Iris pigment epithelial cell (primary cell): ENCODE measurements at regions not wholly inside any gene's neighbourhood (a gene's known extent, or its start where the extent isn't known, plus 50 kb on each side); places are given as distances from the start of the nearest gene placed in this dataset.
"Not testable (repeated sequence)": the region's sequence is repeated elsewhere in the genome, so short reads cannot be mapped to it uniquely, and the experiment has no call there.

Experiments
- DNase-seq: peaks from one replicate; pipeline ENCODE4 v3.0.0-alpha.2; 2011; ENCODE audit warnings: low read depth

DNA sequence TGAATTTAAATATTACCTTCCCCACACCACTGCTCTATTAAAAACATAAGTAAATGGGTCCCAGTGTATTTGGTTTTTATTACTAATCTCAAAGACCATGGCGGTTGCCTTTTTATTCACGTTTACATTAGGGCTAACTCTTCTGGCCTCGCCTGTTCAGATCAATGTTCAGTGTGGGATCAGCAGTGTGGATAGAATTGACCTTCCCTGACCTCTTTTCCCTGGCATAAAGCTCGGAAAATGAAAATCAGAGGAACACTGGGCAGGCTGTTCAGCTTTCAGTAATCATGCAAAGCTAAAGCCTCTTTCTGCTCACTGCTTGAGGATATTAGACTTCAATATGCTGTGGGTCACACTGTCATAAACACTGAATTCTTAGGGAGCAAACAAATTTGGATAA is 422.6 kb upstream of the ONECUT1 start:
- no peak for DNase-seq

DNA sequence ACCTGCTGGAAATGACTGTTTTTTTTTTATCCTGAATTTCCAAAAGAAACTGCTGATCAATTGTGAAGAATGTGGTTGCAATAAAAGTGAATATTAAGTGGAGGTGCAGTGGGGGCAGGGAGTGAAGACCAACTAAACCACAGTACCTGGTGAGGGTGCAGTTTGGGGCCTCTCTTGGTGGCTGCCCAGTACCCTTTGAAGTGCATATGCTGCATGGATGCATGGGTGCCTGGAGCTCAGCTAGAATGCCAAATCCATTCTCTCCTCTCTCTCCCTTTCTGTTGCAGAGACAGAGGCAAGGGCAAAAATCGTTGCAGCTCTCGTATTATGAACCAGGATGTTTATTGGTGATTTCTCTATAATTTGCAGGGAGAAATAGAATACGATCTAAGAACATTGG is 420.5 kb upstream of the ONECUT1 start:
- DNase-seq: no peak

DNA sequence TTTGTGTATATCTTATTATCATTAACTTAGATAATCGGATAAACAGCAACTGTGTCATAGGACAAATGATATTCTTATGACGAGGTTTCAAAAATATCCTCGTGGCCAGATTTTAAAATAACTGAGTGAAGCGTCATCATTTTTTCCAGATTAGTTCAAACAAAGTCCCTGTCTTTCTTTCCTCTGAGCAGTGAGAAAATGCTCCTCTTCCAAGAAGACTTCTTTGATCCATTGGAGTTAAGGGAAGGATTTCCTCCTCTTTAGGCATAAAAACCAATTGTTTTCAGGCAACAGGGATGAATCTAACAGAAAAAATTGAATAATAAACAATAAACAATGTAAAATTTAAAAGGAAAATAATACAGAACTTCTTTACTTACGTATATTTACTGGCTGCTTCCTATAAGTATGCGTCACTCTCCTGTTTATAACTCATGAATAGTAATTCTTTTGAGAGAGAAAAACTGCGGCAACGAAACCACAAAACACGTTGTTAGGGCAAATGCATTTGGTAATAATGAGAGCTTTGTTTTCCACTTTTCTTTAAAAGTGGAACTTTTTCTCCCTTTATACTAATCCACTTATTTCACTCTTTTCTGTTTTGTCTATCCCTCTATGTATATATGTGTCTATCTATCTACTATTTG is 419.4 kb upstream of the ONECUT1 start:
- DNase-seq: no peak

DNA sequence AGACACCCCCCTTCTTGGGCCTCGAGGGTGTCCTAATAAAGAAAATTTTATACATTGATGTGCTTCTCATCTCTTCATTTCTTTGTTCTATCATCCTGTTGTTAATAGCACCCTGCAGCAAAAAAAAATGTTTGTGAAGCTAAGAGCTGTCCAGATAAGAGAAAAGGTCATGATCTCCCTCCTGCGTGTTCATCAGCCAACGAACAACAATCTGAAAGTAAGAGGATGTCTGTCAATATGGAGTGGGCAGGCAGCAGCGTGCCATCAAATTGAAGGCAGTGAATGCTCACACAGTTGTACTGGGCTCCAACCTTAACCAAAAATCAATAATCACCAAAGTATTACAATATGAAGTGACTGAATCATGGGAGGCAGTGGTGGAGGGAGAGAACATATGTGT is 418.6 kb upstream of the ONECUT1 start:
- DNase-seq: no peak

DNA sequence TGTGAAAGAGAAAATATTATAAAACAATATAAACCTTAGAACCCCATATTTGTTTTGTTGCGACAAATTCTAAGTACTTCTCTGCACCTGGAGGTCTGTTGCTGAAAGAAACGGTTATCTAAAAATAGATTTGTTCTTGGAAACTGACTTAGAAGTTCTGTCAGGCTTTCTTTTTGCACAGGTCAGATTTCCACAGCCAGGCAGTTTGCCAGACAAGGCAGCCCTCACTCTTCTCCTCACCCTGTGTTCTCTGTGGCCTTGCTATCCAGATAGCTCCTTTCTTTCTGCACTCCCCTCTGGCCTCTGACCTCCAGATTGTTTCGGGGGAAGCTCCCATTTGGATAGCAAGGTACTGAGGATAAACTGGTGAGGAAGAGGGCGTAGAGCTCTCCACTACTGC is 413.3 kb upstream of the ONECUT1 start:
- DNase-seq: no peak

DNA sequence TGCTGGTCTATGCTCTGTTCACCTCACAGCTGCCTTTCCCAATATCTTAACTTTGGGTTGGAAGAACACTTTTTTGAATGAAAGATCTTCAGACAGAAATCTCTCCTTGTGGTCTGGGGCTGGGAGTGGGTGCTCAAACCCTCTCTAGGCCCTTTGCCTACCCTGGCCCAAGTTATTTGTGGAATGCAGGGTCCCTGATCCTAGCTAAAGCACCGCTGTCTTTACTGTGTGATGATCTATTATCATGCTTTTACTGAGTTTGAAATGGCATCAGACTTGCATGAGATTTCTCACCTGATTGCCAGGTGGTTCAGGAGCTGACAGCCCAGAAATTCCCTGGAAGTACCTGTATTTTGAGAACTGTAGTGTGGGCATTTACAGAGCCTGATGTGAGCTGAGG is 412.7 kb upstream of the ONECUT1 start:
- DNase-seq: no peak

DNA sequence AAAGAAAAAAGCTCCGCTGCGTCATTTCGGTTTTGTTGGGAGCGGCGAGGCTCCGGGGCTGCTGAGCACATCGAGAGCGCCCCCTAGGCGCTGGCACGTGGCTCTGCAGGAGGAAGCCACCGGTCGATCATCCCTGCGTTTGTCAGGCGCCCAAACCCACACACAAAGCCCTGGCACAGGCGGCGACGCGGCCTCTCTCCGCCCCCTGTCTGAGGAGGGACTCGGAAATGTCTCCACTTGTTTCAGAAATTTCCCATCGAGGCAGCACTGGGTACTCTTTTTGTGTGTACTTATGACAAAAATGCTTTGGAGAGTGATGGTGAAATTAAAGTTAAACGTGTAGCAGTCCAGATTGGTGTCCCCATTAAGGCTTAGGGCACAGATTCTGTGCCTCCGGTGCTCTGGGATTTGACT is 407.3 kb upstream of the ONECUT1 start:
- DNase-seq: peak; percentile 27

DNA sequence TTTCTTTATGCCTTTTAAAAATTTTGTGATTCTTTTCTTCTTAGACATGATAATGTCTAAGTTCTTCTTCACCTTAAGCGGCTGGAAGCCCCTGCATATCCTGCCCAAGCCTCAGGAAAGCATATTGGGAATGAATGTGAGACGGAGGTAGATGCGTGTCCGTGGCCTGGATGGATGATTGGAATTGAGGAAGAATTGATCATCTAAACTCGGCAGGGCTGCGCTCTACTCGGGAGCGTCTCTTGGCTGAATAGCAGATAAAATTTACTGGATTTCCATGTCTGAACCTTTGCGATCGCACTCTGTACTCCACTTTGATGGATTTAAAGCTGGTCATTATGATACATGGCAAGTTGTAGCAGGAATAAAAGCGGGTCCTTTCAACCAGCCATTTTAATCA is 406.7 kb upstream of the ONECUT1 start:
- DNase-seq: no peak

DNA sequence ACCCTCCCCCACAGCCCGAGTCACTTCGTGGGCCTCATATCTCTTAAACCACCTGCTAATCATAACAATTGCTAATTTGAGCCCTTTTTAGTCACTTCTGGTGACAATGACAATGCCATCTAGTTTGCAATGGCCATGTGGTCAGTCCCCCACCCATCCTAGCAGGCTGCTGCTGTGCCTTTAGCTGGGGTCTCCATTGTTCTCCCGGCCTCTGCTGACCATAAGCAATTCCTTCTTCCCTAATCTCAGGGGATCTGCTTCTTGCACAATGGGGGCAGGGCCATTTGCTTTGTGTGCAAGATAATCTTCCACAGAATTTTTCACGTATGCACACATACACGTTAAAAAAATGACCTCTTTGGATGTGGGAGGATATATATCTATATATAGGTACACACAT is 406.1 kb upstream of the ONECUT1 start:
- DNase-seq: no peak

DNA sequence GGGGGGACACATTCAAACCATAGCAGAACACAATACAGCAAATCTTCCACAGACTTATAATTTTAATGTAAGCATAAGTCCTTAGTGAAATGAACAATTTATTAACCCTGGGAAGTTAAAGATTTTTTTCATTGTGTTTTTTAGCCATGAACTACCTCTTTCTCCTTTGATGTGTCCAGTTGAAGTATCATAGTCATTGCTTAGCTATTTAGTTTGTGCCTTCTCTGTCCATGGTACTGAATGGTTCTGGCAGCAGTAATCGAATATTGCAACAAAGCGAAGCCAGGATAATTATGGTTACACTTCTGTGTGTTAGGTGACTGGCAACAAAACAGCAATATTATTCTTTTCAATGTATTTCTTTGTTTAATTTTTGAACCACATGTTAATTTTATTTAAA is 403.0 kb upstream of the ONECUT1 start:
- peak; percentile 15 for DNase-seq

DNA sequence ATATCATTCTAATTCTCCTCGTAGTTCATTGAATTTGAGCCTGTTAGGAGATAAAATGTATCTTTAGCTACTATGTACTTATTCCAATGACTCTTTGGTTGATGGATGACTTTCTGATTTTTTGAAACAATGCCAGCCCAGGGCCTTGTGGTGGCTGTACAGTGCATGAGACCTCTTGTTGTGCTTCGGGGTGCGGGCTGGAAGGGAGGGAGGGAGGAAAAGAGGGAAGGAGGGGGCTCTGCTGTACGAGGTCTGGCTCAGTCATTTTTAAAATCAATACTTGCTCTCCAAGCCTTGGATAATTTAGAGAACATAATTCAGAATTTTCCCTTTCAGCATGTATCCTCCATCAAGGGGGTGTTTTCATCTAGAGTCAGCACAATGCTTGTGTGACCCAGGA is 399.7 kb upstream of the ONECUT1 start:
- DNase-seq: no peak

DNA sequence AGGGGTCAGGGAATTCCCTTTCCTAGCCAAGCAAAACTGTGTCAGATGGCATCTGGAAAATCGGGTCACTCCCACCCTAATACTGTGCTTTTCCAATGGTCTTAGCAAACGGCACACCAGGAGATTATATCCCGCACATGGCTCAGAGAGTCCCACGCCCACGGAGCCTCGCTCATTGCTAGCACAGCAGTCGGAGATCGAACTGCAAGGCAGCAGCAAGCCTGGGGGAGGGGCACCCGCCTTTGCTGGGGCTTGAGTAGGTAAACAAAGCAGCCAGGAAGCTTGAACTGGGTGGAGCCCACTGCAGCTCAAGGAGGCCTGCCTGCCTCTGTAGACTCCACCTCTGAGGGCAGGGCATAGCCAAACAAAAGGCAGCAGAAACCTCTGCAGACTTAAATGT is 393.3 kb upstream of the ONECUT1 start:
- DNase-seq: not testable (repeated sequence)

DNA sequence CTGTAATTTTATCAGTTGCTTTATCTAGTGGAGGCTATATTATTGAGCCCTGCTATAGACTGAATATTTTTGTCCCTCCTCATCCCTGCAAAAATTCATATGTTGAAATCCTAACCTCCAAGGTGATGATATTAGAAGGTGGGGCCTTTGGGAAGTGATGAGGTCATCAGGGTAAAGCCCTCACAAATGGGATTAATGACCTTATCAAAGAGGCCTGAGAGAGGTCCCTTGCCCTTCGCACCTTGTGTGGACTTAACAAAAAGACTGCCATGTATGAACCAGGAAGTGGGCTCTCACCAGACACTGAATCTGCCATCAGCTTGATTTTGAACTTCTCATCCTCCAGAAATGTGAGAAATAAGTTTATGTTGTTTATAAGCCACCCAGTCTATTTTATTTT is 381.4 kb upstream of the ONECUT1 start:
- no peak for DNase-seq

DNA sequence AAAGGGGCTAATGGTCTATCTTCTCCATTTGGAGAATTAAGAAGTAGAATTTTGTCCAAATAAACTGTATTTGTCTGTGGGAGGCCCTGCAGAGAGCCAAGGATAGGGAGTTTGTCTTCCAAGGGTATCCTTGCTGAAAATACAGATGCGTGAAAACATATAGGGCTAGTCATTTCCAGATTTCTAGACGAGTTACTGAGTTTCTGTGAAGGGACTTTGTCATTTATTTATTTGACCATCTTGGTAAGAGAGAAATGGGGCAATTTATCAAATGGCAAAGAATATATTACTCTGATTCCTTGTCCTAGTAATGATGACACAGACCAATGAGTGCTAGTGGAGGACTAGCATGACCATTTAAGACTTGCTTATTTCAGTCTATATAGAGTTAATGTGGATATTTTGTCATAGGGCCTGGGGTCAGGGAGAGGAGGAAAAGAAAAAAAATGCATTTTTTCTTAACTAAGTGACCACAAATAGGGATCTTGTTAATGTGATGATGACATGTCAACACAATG is 376.6 kb upstream of the ONECUT1 start:
- no peak for DNase-seq

DNA sequence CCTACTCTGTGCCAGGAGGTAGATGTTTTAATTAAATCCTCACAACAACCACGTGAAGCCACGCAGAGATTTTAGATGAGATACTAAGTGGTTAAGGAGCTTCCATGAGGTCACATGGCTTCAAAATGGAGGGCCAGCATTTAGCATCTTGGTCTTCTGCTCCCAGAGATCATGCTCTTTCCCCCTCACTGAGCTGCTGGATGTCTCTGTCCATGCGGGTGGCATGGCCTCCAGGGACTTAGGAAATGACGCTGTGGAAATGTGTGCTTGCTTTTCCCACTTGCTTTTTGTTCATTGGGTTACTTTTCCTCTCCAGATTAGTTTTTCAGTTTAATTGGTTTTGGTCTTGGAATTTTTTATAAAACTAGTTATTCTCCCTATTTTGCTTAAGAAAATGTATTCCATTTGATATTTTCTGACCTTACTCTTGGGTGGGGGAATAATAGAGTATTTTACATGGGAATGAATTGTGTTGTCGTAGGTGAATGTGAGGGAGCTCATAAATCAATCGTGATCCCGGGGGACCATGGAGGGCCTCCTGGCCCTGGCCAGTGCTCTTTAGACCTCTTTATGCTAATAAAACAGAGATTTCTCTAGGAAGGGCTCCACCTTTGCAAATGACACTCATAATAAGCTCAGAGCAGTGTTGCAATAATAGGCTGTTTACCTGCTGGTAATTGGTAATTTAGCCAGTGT is 376.0 kb upstream of the ONECUT1 start:
- DNase-seq: no peak

DNA sequence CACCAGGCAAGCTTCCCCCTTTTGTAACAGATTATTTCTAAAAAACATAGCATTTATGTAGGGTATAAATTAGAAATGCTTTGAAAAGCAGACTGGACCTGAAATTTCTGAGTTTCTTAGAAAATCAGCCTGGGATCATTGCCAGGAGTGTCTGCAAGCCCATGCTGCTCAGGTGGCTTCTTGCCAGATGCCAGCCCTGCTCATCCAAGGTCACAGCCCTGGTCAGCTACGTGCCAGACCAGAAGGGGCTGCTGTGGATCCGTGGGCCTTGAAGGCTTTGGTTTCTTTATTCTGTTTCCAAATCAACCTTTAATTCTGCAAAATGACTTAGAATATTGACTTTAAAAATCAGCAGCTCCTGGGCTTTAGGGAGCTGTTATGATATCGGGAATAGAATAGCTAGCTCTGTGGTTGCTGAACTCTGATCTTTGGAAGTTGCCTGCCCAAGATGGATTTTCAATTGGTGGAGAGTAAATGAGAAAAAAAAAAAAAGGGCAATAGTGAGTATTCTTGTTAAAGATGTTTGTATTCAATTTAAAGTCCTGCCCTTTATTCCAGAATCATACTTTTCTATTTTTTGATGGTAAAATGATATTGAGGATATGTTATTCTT is 370.1 kb upstream of the ONECUT1 start:
- DNase-seq: no peak

DNA sequence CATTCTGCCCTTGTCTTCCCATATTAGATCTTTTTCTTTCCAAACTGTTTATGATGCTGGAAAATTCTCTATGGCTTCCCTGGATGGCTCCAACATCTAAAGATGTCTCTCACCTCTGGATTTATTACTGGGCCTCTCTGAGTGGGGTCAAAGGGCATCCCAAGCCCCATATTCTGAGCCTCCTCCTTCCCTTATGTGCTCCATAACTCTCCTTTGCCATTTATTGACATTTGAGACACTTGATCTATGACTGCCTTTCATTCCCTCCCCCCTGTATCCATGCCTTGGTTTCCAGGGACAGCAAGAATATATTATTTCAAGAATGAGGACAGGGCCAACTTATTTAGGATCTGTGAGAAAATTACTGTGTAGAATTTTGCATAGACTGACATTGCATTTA is 369.3 kb upstream of the ONECUT1 start:
- no peak for DNase-seq

DNA sequence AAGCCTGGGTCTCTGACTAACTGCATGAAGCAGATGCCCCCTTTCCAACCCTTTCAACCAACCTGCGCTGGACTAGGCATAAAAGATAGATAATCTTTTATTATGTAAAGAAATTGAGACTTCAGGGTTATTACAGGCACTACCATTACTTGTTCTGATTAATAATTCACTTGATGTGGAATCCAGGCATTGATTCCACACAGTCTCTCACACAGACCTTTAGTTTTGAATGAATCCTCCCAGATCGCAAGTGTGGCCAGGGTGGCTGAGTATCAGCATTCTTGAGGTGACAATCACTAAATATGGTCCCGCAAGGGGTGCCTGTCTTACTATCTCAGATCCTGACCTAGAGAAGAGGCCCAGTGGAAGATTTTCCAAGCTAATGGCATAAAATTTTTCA is 368.9 kb upstream of the ONECUT1 start:
- DNase-seq: no peak

DNA sequence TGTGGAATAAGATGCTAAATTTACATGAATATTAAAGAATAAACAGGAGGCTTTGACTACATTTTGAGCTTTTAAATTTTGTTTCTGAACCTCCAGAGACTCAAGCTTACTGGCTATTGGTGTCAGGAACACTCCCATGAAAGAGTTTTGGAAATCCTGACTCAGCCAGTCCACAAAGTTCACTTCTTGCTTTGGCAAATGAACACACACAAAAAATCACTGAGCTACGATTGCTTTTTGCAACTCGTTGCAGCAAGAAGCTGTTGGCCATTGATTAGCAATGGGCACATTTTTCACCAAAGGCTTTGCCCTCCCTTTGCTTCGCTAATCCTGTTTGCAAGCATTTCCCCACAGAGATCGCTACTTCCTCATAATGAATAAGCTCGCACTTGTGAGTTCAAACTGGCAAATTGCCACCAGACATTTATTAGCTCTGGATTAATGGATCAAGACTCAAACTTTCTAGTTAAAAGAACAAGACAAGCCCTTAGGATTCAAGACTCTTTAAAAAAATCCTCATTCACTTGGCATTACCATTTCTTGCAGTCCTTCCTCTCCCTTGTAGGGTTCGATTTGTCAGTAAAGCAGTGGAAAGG is 343.2 kb upstream of the ONECUT1 start:
- DNase-seq: no peak

DNA sequence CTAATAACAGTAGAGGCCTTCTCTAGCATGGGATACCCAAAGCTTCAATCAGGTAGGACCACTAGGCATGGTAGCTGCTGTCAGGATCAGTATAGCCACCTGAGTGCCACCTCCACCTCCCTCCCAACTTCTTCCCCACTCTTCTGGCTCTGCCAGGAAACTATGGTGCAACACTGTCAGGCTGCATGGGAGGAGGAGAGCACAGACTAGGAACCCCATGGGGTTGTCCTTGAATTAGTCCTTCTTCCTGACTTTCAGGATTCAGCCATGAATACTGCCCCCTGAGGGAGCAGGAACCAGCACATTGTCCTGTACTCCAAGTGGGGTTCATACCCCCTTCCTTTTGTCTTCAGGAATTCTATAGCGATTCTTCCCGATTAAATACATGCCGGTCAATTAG is 340.8 kb upstream of the ONECUT1 start:
- DNase-seq: no peak

DNA sequence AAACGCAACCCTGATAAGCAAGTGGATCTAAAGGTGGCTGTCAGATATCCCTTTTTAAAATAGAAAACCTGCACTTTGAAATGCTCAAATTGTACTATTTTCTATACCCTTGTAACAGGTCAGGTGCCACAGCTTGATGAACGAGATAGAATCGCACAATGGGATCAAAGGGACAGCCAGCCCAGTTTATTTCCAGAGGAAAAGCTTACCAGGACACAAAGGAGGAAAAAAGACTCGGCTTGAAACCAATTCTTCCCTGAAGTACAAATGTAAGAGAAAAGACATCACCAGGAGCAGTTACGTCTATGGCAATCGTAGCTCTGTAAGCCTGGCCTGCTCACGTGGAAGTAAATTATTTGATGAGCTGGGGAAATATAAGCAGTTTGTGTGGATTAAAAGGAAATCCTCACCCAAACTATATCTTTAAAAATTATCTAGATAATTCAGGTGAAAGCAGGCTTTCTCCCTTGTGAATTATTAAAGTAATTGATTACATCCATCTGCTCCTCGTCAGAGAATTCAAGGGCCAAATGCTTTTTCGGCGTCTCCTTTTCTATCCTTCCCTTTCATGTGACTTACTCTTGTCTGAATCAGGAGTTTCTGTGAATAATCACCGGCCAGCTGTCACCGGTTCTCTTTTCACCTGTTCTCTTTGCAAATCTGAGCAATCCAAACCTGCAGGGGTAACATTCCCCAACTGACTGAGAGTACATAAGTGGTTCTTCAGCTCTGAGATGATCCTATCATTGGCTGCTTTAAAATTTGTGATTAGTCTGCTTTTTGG is 339.2 kb upstream of the ONECUT1 start:
- DNase-seq: no peak

DNA sequence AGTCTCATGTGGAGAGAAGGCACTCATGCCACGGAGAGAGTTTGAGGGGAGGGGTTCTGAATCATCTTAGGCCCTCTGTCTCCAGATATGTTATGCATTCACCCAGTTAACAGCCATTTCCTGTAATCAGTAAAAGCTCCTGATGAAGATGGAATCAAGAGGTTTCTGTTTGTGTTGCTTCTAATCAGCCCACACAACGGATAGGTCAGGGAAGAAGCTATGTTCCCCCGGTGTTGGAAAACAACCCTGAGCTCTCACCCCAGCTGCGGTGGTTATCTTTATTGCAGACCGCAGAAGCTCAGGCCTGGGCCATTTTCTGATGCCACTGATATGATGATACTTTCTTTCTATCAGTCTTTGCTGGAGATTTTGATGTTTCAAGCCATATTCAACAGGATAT is 338.5 kb upstream of the ONECUT1 start:
- no peak for DNase-seq
